ENCODE measurements at regions not wholly inside any gene's neighbourhood (a gene's known extent, or its start where the extent isn't known, plus 50 kb on each side); places are given as distances from the start of the nearest gene placed in this dataset.

GRCh38 chr11:11020219-11020726 is 162.4 kb upstream of the ZBED5 start:
- DNase-seq (no peak), ATAC-seq (no peak)
- no peaks in the 10 kb centered on the region for H3K9me3 ChIP-seq
- TF ChIP-seq CTCF (IDR thresholded peaks at IDR 0.05) (no peak), POLR2A (IDR thresholded peaks at IDR 0.05) (no peak)
- H3K27ac ChIP-seq, result no peak overlapping the region
- H3K4me3 ChIP-seq, result no peak overlapping the region
- no peaks in the 10 kb centered on the region for H3K4me1 ChIP-seq
- no peaks in the 10 kb centered on the region for H3K27me3 ChIP-seq
- 83 to 85% methylated on average over 12 of the region's 12 CpGs for WGBS, 2 donors
- no peaks in the 10 kb centered on the region for H3K36me3 ChIP-seq (replicated peaks in 1 of 2; ENCODE audit: insufficient read depth in 1 of 2, low read depth in 2 of 2)
- intact Hi-C loops (cut with DNase I), result loop anchor here (5.0 kb wide), 2 partner anchors 83 to 228 kb away; no protein-coding TSS in a partner anchor

- Histone ChIP-seq H3K4me3 (no peak overlapping the region), H3K4me1 (no peaks in the 10 kb centered on the region), H3K27ac (no peak overlapping the region), H3K27me3 (no peaks in the 10 kb centered on the region), H3K9me3 (no peaks in the 10 kb centered on the region), H3K36me3 (replicated peaks in 1 of 2; ENCODE audit: insufficient read depth in 1 of 2, low read depth in 2 of 2) (no peaks in the 10 kb centered on the region)
- no peak for DNase-seq
- ATAC-seq, result no peak
- no peak for TF ChIP-seq POLR2A (IDR thresholded peaks at IDR 0.05)
- no peak for TF ChIP-seq CTCF (IDR thresholded peaks at IDR 0.05)
- intact Hi-C loops (cut with DNase I), result no loop called here
These were observed 159.1 kb upstream of the ZBED5 start for GRCh38 chr11:11016943-11017342.

- H3K4me3 ChIP-seq, result no peak overlapping the region
- WGBS, 2 donors, result 71 to 80% methylated on average over 2 of the region's 2 CpGs
- intact Hi-C loops (cut with DNase I), result no loop called here
These were observed 158.2 kb upstream of the ZBED5 start for GRCh38 chr11:11016068-11016467.

GRCh38 chr11:11011617-11012016 is 153.8 kb upstream of the ZBED5 start:
- H3K4me3 ChIP-seq, result no peak overlapping the region
- H3K4me1 ChIP-seq, result peaks cover 5% of the 10 kb centered on the region
- H3K9me3 ChIP-seq, result no peaks in the 10 kb centered on the region
- no peaks in the 10 kb centered on the region for H3K36me3 ChIP-seq (replicated peaks in 1 of 2; ENCODE audit: insufficient read depth in 1 of 2, low read depth in 2 of 2)
- DNase-seq (no peak), ATAC-seq (no peak)
- intact Hi-C loops (cut with DNase I), result no loop called here
- no peak overlapping the region for H3K27ac ChIP-seq
- TF ChIP-seq POLR2A (IDR thresholded peaks at IDR 0.05) (no peak), CTCF (IDR thresholded peaks at IDR 0.05) (no peak)
- H3K27me3 ChIP-seq, result no peaks in the 10 kb centered on the region
- 51 to 71% methylated on average over 5 of the region's 5 CpGs for WGBS, 2 donors

More at GRCh38 chr11:11016068-11016467, 158.2 kb upstream of the ZBED5 start:
- DNase-seq (no peak), ATAC-seq (no peak)
- Histone ChIP-seq H3K9me3 (no peaks in the 10 kb centered on the region), H3K27me3 (no peaks in the 10 kb centered on the region), H3K27ac (no peak overlapping the region), H3K4me1 (no peaks in the 10 kb centered on the region), H3K36me3 (replicated peaks in 1 of 2; ENCODE audit: insufficient read depth in 1 of 2, low read depth in 2 of 2) (no peaks in the 10 kb centered on the region)
- TF ChIP-seq POLR2A (IDR thresholded peaks at IDR 0.05) (no peak), CTCF (IDR thresholded peaks at IDR 0.05) (no peak)

GRCh38 chr11:11010624-11011127 is 152.8 kb upstream of the ZBED5 start:
- intact Hi-C loops (cut with DNase I), result no loop called here
- no peaks in the 10 kb centered on the region for H3K27me3 ChIP-seq
- TF ChIP-seq CTCF (IDR thresholded peaks at IDR 0.05) (peak in 3 of 7 experiments; percentile 15 to 33 (median 18)), POLR2A (IDR thresholded peaks at IDR 0.05) (no peak)
- DNase-seq (peak in 3 of 4 donors; percentile 13 to 38 (median 14)), ATAC-seq (peak; percentile 38)
- peaks cover 5% of the 10 kb centered on the region for H3K4me1 ChIP-seq
- no peak overlapping the region for H3K4me3 ChIP-seq
- H3K27ac ChIP-seq, result no peak overlapping the region
- no peaks in the 10 kb centered on the region for H3K9me3 ChIP-seq
- WGBS, 2 donors, result 8 to 11% methylated on average over 7 to 8 of the region's 8 CpGs
- no peaks in the 10 kb centered on the region for H3K36me3 ChIP-seq (replicated peaks in 1 of 2; ENCODE audit: insufficient read depth in 1 of 2, low read depth in 2 of 2)
